WERI-Rb-1 (cell line): ENCODE measurements at regions not wholly inside any gene's neighbourhood (a gene's known extent, or its start where the extent isn't known, plus 50 kb on each side); places are given as distances from the start of the nearest gene placed in this dataset.

Experiments
- DNase-seq: peaks from one replicate; pipeline ENCODE4 v3.0.0-alpha.2; 2020
- H3K27ac ChIP-seq: fragments of 250-450 bp; sonication (Bioruptor Pico); 2 replicates; pipeline ENCODE4 v1.5.1; 2020; ENCODE audit warnings: mild to moderate bottlenecking, moderate library complexity
- H3K27me3 ChIP-seq: fragments of 250-450 bp; sonication (Bioruptor Pico); 2 replicates; pipeline ENCODE4 v1.5.1; 2021; ENCODE audit warnings: mild to moderate bottlenecking, low read depth, moderate library complexity; ENCODE audit not compliant: insufficient read depth, severe bottlenecking
- H3K36me3 ChIP-seq: fragments of 250-450 bp; sonication (Bioruptor Pico); 2 replicates; pipeline ENCODE4 v1.5.1; 2020; ENCODE audit warnings: mild to moderate bottlenecking, moderate library complexity
- H3K4me3 ChIP-seq: 2 replicates; pipeline ENCODE4 v1.5.1; 2011; ENCODE audit warnings: low read depth, mild to moderate bottlenecking, control low read depth, low read length
- H3K9me3 ChIP-seq: fragments of 250-450 bp; sonication (Bioruptor Pico); 2 replicates; pipeline ENCODE4 v1.5.1; 2021; ENCODE audit warnings: mild to moderate bottlenecking, moderate library complexity; ENCODE audit not compliant: severe bottlenecking
- CTCF ChIP-seq: IDR thresholded peaks from 2 replicates; pipeline ENCODE4 v1.5.1; 2011; ENCODE audit warnings: low read depth, mild to moderate bottlenecking, control low read depth, inconsistent platforms, low read length

GRCh38 chr9:78582821-78583220, 285.9 kb downstream of the PSAT1 start:
- Histone ChIP-seq H3K36me3 (no peaks in the 10 kb centered on the region), H3K4me3 (no peak overlapping the region), H3K27ac (no peak overlapping the region), H3K27me3 (no peaks in the 10 kb centered on the region), H3K9me3 (no peaks in the 10 kb centered on the region)
- TF ChIP-seq CTCF: no peak
- no peak for DNase-seq

- Histone ChIP-seq H3K27ac (no peak overlapping the region), H3K9me3 (no peaks in the 10 kb centered on the region), H3K27me3 (no peaks in the 10 kb centered on the region), H3K4me3 (no peak overlapping the region), H3K36me3 (no peaks in the 10 kb centered on the region)
- TF ChIP-seq CTCF: no peak
- no peak for DNase-seq
Measured at GRCh38 chr9:78584589-78584988, 287.7 kb downstream of the PSAT1 start.

- H3K27me3 ChIP-seq: no peaks in the 10 kb centered on the region
- no peak overlapping the region for H3K4me3 ChIP-seq
- DNase-seq: no peak
- no peaks in the 10 kb centered on the region for H3K36me3 ChIP-seq
- TF ChIP-seq CTCF: no peak
- H3K9me3 ChIP-seq: no peaks in the 10 kb centered on the region
- no peak overlapping the region for H3K27ac ChIP-seq
Measured at GRCh38 chr9:78585909-78586308, 289.0 kb downstream of the PSAT1 start.

- H3K27ac ChIP-seq: no peak overlapping the region
- no peaks in the 10 kb centered on the region for H3K9me3 ChIP-seq
- TF ChIP-seq CTCF: no peak
- DNase-seq: no peak
- no peaks in the 10 kb centered on the region for H3K27me3 ChIP-seq
- no peaks in the 10 kb centered on the region for H3K36me3 ChIP-seq
- no peak overlapping the region for H3K4me3 ChIP-seq
Measured at GRCh38 chr9:78590068-78590467, 293.1 kb downstream of the PSAT1 start.

- no peak overlapping the region for H3K27ac ChIP-seq
- no peak overlapping the region for H3K4me3 ChIP-seq
- H3K27me3 ChIP-seq: no peaks in the 10 kb centered on the region
- no peaks in the 10 kb centered on the region for H3K9me3 ChIP-seq
- no peaks in the 10 kb centered on the region for H3K36me3 ChIP-seq
- DNase-seq: no peak
- TF ChIP-seq CTCF: no peak
Measured at GRCh38 chr9:78592811-78593210, 295.9 kb downstream of the PSAT1 start.

GRCh38 chr9:78595200-78595945, 298.4 kb downstream of the PSAT1 start:
- no peak for TF ChIP-seq CTCF
- Histone ChIP-seq H3K9me3 (no peaks in the 10 kb centered on the region), H3K4me3 (no peak overlapping the region), H3K27me3 (no peaks in the 10 kb centered on the region), H3K27ac (no peak overlapping the region), H3K36me3 (no peaks in the 10 kb centered on the region)
- DNase-seq: no peak
